ENCODE measurements at regions not wholly inside any gene's neighbourhood (a gene's known extent, or its start where the extent isn't known, plus 50 kb on each side); places are given as distances from the start of the nearest gene placed in this dataset.

DNA sequence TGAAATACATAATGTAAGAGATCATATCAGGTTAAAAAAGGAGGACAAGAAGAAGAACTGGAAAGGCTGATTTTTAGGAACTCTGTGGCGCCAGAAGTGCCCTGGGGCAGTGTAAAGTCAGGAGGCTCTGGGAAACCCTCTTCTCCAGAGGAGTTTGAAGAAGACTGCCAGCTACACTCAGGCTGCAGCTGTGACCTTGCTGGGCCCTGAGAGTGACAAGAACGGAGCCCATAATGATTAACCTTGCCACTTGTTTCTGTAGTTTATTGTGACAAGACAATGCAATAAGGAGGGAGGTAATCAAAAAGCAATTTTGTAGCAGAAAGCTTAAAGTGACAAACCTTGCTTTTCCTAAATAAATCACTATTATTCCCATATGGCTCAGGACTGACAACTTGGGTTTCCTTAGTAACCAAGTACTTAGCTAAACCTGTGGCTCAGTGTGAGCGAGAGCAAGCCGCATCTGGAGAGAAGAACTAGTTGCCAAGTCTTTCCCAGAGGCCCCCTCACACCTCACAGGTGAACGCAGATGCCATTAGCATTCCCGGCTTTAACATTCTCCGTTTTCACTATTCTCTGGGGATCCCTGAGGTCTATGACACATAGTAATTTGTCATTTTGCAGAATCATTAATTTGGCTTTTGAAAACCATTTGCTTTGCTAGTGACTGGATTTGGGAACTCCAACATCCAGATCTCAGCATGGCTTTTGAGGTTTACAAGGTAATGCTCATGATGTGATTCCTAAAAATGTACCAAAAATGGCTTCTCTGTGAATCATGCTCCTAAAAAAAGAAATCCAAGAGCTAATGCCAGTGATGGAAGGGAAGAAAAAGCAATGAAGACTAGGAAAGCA is 115.9 kb downstream of the OMA1 start:
- DNase-seq (ENCODE audit: low read depth), result no peak

- no peak for DNase-seq (ENCODE audit: low read depth)
Observed at GRCh38 chr1:58426918-58427317, 119.6 kb downstream of the OMA1 start.

- no peak for DNase-seq (ENCODE audit: low read depth)
Observed at GRCh38 chr1:58422436-58422835, 124.1 kb downstream of the OMA1 start.

GRCh38 chr1:58418283-58419228 is 128.0 kb downstream of the OMA1 start:
- no peak for DNase-seq (ENCODE audit: low read depth)

DNA sequence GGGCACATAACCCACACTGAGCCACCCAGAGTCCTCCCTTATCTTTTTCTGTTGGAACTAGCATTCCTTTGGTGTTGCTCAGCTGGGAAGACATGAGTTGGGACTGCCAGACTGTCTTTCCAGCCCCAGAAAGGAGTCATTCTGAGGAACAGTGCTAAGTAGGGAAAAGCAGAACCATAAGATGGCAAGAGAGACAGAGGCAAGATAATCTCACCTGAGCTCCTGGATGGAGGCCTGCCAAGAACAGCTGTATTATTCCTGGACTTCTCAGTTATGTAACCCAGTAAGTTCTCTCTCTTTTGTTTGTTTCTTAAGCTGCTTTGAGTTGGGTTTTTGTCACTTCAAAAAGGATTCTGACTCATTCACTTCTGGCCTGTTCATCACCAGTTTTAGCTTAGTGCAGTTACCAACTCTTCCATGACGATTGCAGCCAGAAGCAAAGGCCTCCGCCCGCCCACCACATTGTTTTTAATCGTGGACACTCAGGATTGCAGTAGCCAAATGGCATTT is 134.4 kb downstream of the OMA1 start:
- no peak for DNase-seq (ENCODE audit: low read depth)

DNA sequence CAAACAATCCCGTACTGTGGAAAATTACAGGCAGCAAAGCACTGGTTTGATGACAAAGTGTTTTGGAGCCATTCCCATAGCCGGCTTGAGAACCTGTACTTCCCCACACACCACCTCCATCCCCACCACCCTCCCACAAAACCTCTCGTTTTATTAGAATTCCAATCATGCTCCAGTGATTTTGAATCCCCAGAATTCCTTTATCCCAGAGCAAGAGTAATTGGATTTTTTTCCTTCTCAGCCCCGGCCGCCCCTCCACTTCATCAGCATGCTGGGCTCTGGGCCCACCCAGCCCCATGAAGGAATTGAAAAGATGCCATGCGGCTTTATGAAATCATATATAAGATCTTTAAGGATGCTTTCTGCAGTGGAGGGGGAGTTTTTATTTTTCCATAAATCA is 136.6 kb downstream of the OMA1 start:
- no peak for DNase-seq (ENCODE audit: low read depth)

DNA sequence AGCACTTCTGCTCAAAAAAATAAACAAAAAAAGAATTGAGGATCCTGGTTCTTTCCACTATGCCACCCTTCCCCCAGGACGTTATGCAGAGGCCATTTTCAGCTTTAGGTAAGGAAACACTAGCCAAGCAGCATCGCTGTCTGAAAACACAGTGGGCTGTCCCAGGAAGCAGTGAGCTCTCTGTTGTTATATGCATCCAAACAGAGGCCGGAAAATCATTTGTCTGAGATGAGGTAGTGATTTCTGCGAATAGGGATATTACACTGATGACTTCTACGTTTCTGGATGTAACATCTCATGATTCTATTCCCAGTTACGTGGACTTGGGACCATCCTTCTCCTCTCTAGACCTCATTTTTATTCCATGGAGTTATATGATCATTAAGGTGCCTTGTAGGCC is 137.2 kb downstream of the OMA1 start:
- DNase-seq (ENCODE audit: low read depth), result no peak

- DNase-seq (ENCODE audit: low read depth), result no peak
Observed at GRCh38 chr1:58406301-58407071, 140.0 kb downstream of the OMA1 start.

- no peak for DNase-seq (ENCODE audit: low read depth)
Observed at GRCh38 chr1:58405660-58406059, 140.9 kb downstream of the OMA1 start.

DNA sequence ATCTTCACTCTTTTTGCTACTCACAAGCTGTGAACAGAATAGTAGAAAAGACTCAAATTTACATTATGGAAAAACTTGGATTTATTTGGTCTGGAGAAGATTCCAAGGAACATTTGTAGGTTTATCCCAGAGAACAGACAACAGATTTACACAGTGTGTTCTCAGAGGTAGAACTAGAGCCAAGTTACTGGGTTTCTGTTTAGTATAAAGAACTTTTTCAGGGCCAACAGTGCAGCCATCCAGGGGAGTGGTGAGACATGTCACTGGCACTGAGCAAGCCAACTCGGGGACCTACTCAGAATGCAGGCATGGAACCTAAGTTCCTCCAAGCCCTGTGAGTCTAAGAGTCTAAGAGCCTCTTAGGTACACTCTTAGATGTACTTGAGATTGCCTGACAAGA is 142.6 kb downstream of the OMA1 start:
- no peak for DNase-seq (ENCODE audit: low read depth)

- DNase-seq (ENCODE audit: low read depth), result no peak
Observed at GRCh38 chr1:58402444-58402843, 144.1 kb downstream of the OMA1 start.

DNA sequence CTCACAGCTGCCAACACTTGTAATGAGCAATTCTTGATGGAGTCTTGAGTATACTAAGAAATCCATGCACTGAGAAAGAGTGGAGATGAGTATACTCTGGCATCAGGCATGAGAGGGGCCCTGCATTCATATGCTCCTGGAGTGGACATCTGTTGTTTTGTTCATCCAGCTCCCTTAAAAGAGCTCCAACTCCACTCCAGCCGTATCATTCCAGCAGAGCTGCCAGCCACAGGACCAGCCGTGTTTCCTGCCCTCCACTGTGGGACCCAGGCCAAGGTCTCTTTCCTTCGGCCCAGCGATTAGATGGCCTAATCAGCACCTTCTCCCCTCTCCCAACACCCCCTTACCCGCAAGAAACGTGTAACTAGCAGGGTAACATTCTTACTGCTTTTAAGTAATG is 144.5 kb downstream of the OMA1 start:
- DNase-seq (ENCODE audit: low read depth), result no peak

DNA sequence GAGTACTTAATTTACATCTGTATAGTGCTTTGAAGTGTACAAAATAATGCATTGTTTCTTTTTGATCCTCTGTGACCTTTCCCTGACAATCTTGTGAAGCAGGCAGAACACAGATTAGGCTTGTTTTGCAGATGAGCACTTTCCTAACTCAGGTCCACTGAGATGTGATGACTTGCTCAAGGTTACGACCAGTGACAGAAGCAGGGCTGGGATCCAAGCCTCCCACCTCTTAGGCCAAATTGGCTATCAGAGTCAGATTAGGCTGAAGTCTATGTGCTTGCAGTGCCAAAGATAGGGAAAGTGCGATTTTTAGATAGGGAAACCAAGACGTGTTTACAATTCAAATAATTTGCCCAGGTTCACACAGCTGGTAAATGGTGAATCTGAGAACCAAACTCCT is 147.3 kb downstream of the OMA1 start:
- no peak for DNase-seq (ENCODE audit: low read depth)

GRCh38 chr1:58398714-58399113 is 147.8 kb downstream of the OMA1 start:
- no peak for DNase-seq (ENCODE audit: low read depth)

- DNase-seq (ENCODE audit: low read depth), result no peak
Observed at GRCh38 chr1:58397187-58397820, 149.2 kb downstream of the OMA1 start.

DNA sequence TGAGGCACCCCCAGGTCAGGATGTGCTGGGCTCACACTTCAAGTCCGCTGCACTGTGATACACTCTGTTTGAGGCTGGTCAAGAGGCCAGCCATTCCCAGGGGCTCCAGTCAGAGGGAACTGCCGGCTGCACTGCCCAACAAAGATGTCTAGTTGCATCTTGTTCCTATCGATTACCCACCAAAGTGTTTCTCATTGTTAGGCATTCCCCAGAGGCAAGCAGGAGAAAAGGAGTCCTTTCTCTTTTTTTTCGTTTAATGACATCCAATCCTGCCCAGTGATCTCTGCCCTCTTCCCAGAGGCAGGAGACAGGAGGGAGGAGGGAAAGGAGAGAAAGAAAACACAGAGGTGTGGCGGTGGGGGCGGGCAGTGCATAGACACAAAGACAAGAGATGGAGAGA is 150.4 kb downstream of the OMA1 start:
- no peak for DNase-seq (ENCODE audit: low read depth)

DNA sequence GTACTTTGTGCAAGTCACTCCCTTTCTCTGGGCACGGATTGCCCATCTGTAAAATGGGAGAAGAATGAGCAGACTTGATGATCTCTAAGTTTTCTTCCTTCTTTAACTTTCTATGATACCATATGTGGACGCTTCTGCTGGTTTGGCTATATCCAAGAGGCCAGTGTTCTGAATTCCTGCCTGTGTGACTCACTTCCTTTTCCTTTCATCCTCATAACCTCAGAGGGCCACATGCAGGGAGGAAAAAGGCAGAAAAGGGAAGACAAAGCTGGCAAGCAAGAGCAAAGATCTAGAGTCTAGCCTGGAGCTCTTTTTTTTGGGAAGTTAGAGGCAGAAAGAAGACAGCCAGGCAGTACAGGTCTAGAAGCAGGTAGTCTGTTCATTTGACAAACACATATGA is 151.2 kb downstream of the OMA1 start:
- DNase-seq (ENCODE audit: low read depth), result no peak

DNA sequence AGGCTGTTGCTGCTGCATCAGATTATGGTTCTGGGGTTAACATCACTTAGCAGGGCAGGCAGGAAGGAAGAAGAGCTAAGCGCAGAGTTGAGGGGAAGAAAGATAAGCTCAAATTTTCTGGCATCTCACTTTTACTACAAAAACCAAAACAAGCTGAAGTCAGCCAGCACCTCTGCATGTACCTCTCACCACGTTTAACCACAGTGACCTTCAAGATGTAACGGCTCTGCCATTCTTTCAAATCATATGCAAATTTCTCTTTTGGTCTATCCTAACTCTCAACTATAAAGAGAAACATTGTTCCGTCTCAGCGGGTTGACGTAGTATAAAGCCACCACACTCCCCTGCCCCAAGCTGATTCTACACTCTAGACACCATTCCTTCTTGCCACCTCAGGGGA is 154.4 kb downstream of the OMA1 start:
- DNase-seq (ENCODE audit: low read depth), result no peak

- DNase-seq (ENCODE audit: low read depth), result no peak
Observed at GRCh38 chr1:58391514-58391913, 155.0 kb downstream of the OMA1 start.

DNA sequence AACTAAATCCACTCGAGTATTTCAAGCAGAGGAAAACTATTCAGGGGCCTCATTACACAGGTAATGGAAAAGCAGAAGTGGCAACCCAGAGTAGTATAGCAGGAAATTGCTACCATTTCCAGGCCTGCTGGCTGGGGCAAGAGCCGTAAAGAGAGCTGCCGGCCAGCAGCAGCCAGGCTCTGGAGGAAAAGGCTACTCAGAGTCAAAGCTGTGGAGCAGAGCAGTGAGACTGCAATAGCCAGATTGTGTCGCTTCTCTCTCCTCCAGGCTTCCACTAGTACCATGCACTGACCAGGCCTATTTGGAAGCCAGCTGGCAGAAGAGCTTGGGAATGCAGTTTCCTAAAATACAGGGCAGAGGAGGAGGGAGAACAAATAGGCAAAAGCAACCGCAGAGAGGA is 155.5 kb downstream of the OMA1 start:
- no peak for DNase-seq (ENCODE audit: low read depth)

DNA sequence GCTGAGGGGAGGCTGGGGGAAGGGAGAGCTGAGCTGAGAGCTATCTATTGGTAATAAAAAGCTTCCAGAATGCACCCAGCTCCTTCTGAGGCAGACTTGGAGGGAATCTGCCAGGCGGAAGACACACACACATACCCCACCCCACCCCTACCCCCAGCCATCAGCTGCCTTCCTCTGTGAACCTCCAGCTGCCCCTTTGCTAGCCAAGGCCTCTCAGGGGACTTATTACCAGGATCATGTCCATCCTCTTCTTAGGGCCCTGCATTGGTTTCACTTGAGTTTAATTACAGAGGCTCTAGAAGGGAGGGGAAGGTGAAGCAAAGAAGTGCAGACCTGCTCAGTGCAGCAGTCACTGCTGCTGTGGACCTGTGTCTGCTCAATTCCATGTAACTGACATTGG is 156.4 kb downstream of the OMA1 start:
- DNase-seq (ENCODE audit: low read depth), result no peak

DNA sequence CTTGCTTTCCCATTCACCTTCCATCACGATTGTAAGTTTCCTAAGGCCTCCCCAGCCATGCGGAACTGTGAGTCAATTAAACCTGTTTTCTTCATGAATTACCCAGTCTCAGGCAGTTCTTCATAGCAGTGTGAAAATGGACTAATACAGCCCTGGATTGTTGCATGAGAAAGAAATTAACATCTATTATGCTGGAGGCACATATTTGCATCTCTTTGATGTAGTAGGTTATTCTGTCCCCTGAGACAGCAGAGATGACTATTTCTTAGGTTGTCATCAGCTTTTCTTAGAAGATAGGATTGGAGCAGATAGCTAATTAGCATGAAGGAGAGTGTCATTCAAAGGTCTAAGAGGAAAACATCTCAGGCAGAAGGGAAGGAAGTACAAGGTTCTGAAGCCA is 166.2 kb downstream of the OMA1 start:
- no peak for DNase-seq (ENCODE audit: low read depth)
